ENCODE measurements at regions not wholly inside any gene's neighbourhood (a gene's known extent, or its start where the extent isn't known, plus 50 kb on each side); places are given as distances from the start of the nearest gene placed in this dataset.

GRCh38 chr5:115352571-115352970 is 56.1 kb upstream of the CCDC112 start:
- ATAC-seq (no peak), DNase-seq (ENCODE audit: missing footprints) (no peak)
- intact Hi-C loops (cut with DNase I) = no loop called here

GRCh38 chr5:115351356-115352195 is 55.1 kb upstream of the CCDC112 start:
- intact Hi-C loops (cut with DNase I) = no loop called here
- DNase-seq (ENCODE audit: missing footprints) = no peak
- ATAC-seq = no peak

- DNase-seq (ENCODE audit: missing footprints) = no peak
- no peak for ATAC-seq
- intact Hi-C loops (cut with DNase I) = no loop called here
Measured at GRCh38 chr5:115350894-115351293, 54.4 kb upstream of the CCDC112 start.

- DNase-seq (ENCODE audit: missing footprints) = no peak
- intact Hi-C loops (cut with DNase I) = no loop called here
- peak; percentile 84 for ATAC-seq
Measured at GRCh38 chr5:115349001-115349817, 52.8 kb upstream of the CCDC112 start.

- intact Hi-C loops (cut with DNase I) = no loop called here
- ATAC-seq (no peak), DNase-seq (ENCODE audit: missing footprints) (no peak)
Measured at GRCh38 chr5:115348175-115348574, 51.7 kb upstream of the CCDC112 start.
